GM21447 (cell line): ENCODE measurements at regions not wholly inside any gene's neighbourhood (a gene's known extent, or its start where the extent isn't known, plus 50 kb on each side); places are given as distances from the start of the nearest gene placed in this dataset.

Source experiments
- ATAC-seq: cut with Tn5 transposase; IDR thresholded peaks from one replicate; pipeline ENCODE4 v1.9.1; 2021; ENCODE audit not compliant: unreplicated experiment

- no peak for ATAC-seq
These were observed 992.7 kb downstream of the TTLL7 start for GRCh38 chr1:83006271-83006670.

GRCh38 chr1:83000286-83000685 lies 998.6 kb downstream of the TTLL7 start:
- ATAC-seq, result no peak

- no peak for ATAC-seq
These were observed 1003.0 kb downstream of the TTLL7 start for GRCh38 chr1:82995951-82996350.

- ATAC-seq, result no peak
These were observed 1004.2 kb downstream of the TTLL7 start for GRCh38 chr1:82994616-82995263.

- ATAC-seq, result no peak
These were observed 1007.4 kb downstream of the TTLL7 start for GRCh38 chr1:82991569-82991968.

- ATAC-seq, result peak; percentile 98
These were observed 1019.2 kb downstream of the TTLL7 start for GRCh38 chr1:82979593-82980236.

GRCh38 chr1:82978461-82979324 lies 1020.2 kb downstream of the TTLL7 start:
- ATAC-seq, result no peak

- ATAC-seq, result no peak
These were observed 1025.9 kb downstream of the TTLL7 start for GRCh38 chr1:82972841-82973553.

- no peak for ATAC-seq
These were observed 1029.6 kb downstream of the TTLL7 start for GRCh38 chr1:82969340-82969739.

GRCh38 chr1:82962658-82963057 lies 1036.3 kb downstream of the TTLL7 start:
- ATAC-seq, result no peak

- no peak for ATAC-seq
These were observed 1048.2 kb downstream of the TTLL7 start for GRCh38 chr1:82950606-82951200.

GRCh38 chr1:82948386-82948785 lies 1050.5 kb downstream of the TTLL7 start:
- ATAC-seq, result no peak

GRCh38 chr1:82947278-82947677 lies 1051.7 kb downstream of the TTLL7 start:
- ATAC-seq, result no peak

- ATAC-seq, result no peak
These were observed 1052.8 kb downstream of the TTLL7 start for GRCh38 chr1:82946096-82946605.

- ATAC-seq, result no peak
These were observed 1054.1 kb downstream of the TTLL7 start for GRCh38 chr1:82944822-82945221.

- ATAC-seq, result no peak
These were observed 1064.9 kb downstream of the TTLL7 start for GRCh38 chr1:82934074-82934473.

GRCh38 chr1:82932727-82933126 lies 1066.2 kb downstream of the TTLL7 start:
- no peak for ATAC-seq

GRCh38 chr1:82932207-82932606 lies 1066.7 kb downstream of the TTLL7 start:
- ATAC-seq, result no peak

- ATAC-seq, result no peak
These were observed 1067.9 kb downstream of the TTLL7 start for GRCh38 chr1:82931006-82931405.

- no peak for ATAC-seq
These were observed 1071.2 kb downstream of the TTLL7 start for GRCh38 chr1:82927753-82928152.

- no peak for ATAC-seq
These were observed 1074.3 kb downstream of the TTLL7 start for GRCh38 chr1:82924666-82925065.
